GM23248 (cell line): ENCODE measurements at regions not wholly inside any gene's neighbourhood (a gene's known extent, or its start where the extent isn't known, plus 50 kb on each side); places are given as distances from the start of the nearest gene placed in this dataset.

Experiments
- EZH2 ChIP-seq: fragments of 200-600 bp; sonication (generic); IDR thresholded peaks from 2 replicates; pipeline ENCODE4 v1.6.1; 2018; ENCODE audit warnings: antibody characterized with exemption, mild to moderate bottlenecking; ENCODE audit not compliant: insufficient read depth, poor library complexity, severe bottlenecking
- EZH2phosphoT487 ChIP-seq: fragments of 200-600 bp; sonication (generic); IDR thresholded peaks from 2 replicates; pipeline ENCODE4 v1.6.1; 2018; ENCODE audit warnings: antibody characterized with exemption, moderate library complexity, mild to moderate bottlenecking, low read depth; ENCODE audit not compliant: insufficient read depth

GRCh38 chr1:185551008-185551407 is 183.2 kb upstream of the HMCN1 start:
- TF ChIP-seq EZH2: no peak
- TF ChIP-seq EZH2phosphoT487: no peak
